PFSK-1 (cell line): ENCODE measurements at regions not wholly inside any gene's neighbourhood (a gene's known extent, or its start where the extent isn't known, plus 50 kb on each side); places are given as distances from the start of the nearest gene placed in this dataset.

ENCODE experiments used
- FOXP2 ChIP-seq: optimal IDR thresholded peaks from 2 replicates; pipeline ENCODE3; 2011; ENCODE audit warnings: borderline replicate concordance, control low read depth, inconsistent platforms; ENCODE audit not compliant: insufficient read depth; ENCODE audit errors: extremely low read length, extremely low read depth
- POLR2AphosphoS5 ChIP-seq: IDR thresholded peaks from 2 replicates; pipeline ENCODE4 v1.6.1; 2012; ENCODE audit warnings: low read depth, mild to moderate bottlenecking, control low read depth, low read length, moderate library complexity
- SIN3A ChIP-seq: IDR thresholded peaks from 2 replicates; pipeline ENCODE4 v1.6.1; 2012; ENCODE audit warnings: mild to moderate bottlenecking, low read length, moderate library complexity, borderline replicate concordance; ENCODE audit not compliant: insufficient read depth
- TAF1 ChIP-seq: IDR thresholded peaks from 2 replicates; pipeline ENCODE4 v1.6.1; 2012; ENCODE audit warnings: low read length, control low read depth, borderline replicate concordance; ENCODE audit not compliant: insufficient read depth
- TF ChIP-seq, protein P1 (sequence below), 2 experiments: IDR thresholded peaks; 2 replicates each; pipeline versions ENCODE4 v1.6.1 to v1.8.0; 2011 to 2012; ENCODE audit warnings: low read depth in 2 of 2, low read length in 2 of 2, control low read depth in 1 of 2, inconsistent platforms in 1 of 2, mild to moderate bottlenecking in 1 of 2, moderate library complexity in 1 of 2; ENCODE audit not compliant: insufficient read depth in 1 of 2

DNA sequence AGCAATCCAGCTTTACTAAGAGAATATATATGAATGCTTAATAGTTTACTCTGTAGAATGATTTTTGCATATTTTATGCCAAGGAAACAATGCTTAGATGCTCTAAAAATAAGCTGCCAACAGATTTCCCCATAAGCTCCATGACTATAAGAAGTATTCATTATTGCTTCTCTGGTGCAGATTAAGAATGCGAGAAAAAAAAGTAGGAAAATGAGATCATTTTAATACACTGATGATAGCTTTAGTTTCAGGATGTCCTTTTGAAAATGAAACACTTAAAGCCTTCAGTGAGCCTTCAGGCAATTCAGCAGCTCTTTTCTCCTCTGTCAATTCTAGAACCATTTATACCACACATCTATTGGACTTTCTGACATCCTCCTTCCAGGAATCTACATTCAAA is 735.0 kb upstream of the POT1 start:
- TF ChIP-seq, protein P1, sequence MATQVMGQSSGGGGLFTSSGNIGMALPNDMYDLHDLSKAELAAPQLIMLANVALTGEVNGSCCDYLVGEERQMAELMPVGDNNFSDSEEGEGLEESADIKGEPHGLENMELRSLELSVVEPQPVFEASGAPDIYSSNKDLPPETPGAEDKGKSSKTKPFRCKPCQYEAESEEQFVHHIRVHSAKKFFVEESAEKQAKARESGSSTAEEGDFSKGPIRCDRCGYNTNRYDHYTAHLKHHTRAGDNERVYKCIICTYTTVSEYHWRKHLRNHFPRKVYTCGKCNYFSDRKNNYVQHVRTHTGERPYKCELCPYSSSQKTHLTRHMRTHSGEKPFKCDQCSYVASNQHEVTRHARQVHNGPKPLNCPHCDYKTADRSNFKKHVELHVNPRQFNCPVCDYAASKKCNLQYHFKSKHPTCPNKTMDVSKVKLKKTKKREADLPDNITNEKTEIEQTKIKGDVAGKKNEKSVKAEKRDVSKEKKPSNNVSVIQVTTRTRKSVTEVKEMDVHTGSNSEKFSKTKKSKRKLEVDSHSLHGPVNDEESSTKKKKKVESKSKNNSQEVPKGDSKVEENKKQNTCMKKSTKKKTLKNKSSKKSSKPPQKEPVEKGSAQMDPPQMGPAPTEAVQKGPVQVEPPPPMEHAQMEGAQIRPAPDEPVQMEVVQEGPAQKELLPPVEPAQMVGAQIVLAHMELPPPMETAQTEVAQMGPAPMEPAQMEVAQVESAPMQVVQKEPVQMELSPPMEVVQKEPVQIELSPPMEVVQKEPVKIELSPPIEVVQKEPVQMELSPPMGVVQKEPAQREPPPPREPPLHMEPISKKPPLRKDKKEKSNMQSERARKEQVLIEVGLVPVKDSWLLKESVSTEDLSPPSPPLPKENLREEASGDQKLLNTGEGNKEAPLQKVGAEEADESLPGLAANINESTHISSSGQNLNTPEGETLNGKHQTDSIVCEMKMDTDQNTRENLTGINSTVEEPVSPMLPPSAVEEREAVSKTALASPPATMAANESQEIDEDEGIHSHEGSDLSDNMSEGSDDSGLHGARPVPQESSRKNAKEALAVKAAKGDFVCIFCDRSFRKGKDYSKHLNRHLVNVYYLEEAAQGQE (IDR thresholded peaks at IDR 0.05; ENCODE audit: insufficient read depth in 1 of 2, low read depth in 2 of 2, low read length in 2 of 2): no peak
- TF ChIP-seq SIN3A (no peak), POLR2AphosphoS5 (no peak), TAF1 (no peak), FOXP2 (no peak)
